ENCODE measurements at regions not wholly inside any gene's neighbourhood (a gene's known extent, or its start where the extent isn't known, plus 50 kb on each side); places are given as distances from the start of the nearest gene placed in this dataset.

GRCh38 chr17:74098136-74099024 is 105.1 kb upstream of the RPL38 start:
- H3K27ac ChIP-seq, result no peak overlapping the region
- no peaks in the 10 kb centered on the region for H3K36me3 ChIP-seq
- no peak for ATAC-seq
- WGBS, 2 donors (ENCODE audit: low coverage in 1 of 2), result 87 to 89% methylated on average over 5 to 15 of the region's 15 CpGs
- H3K4me3 ChIP-seq, result no peak overlapping the region
- peaks cover 54% of the 10 kb centered on the region for H3K27me3 ChIP-seq
- H3K9me3 ChIP-seq, result peaks cover 0 to 1% (median 0%) of the 10 kb centered on the region in 3 donors
- TF ChIP-seq EP300 (IDR thresholded peaks at IDR 0.05), result no peak
- no peak for TF ChIP-seq POLR2A (IDR thresholded peaks at IDR 0.05)
- no peak for TF ChIP-seq POLR2AphosphoS5 (IDR thresholded peaks at IDR 0.05)
- TF ChIP-seq, protein P1, sequence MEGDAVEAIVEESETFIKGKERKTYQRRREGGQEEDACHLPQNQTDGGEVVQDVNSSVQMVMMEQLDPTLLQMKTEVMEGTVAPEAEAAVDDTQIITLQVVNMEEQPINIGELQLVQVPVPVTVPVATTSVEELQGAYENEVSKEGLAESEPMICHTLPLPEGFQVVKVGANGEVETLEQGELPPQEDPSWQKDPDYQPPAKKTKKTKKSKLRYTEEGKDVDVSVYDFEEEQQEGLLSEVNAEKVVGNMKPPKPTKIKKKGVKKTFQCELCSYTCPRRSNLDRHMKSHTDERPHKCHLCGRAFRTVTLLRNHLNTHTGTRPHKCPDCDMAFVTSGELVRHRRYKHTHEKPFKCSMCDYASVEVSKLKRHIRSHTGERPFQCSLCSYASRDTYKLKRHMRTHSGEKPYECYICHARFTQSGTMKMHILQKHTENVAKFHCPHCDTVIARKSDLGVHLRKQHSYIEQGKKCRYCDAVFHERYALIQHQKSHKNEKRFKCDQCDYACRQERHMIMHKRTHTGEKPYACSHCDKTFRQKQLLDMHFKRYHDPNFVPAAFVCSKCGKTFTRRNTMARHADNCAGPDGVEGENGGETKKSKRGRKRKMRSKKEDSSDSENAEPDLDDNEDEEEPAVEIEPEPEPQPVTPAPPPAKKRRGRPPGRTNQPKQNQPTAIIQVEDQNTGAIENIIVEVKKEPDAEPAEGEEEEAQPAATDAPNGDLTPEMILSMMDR (IDR thresholded peaks at IDR 0.05), result no peak
- H3K4me1 ChIP-seq, result no peaks in the 10 kb centered on the region

GRCh38 chr17:74099442-74100340 is 103.8 kb upstream of the RPL38 start:
- no peaks in the 10 kb centered on the region for H3K36me3 ChIP-seq
- TF ChIP-seq, protein P1 (IDR thresholded peaks at IDR 0.05), result no peak
- no peak for TF ChIP-seq POLR2AphosphoS5 (IDR thresholded peaks at IDR 0.05)
- TF ChIP-seq EP300 (IDR thresholded peaks at IDR 0.05), result no peak
- no peak for TF ChIP-seq POLR2A (IDR thresholded peaks at IDR 0.05)
- ATAC-seq, result no peak
- no peaks in the 10 kb centered on the region for H3K9me3 ChIP-seq
- H3K27me3 ChIP-seq, result peaks cover 64% of the 10 kb centered on the region
- no peak overlapping the region for H3K27ac ChIP-seq
- no peak overlapping the region for H3K4me3 ChIP-seq
- WGBS, 2 donors (ENCODE audit: low coverage in 1 of 2), result 55 to 58% methylated on average over 5 to 11 of the region's 16 CpGs
- no peaks in the 10 kb centered on the region for H3K4me1 ChIP-seq

- Histone ChIP-seq H3K9me3 (no peaks in the 10 kb centered on the region), H3K27me3 (peaks cover 94% of the 10 kb centered on the region), H3K4me3 (no peak overlapping the region), H3K36me3 (no peaks in the 10 kb centered on the region), H3K27ac (no peak overlapping the region), H3K4me1 (no peaks in the 10 kb centered on the region)
- ATAC-seq, result no peak
- WGBS, 2 donors (ENCODE audit: low coverage in 1 of 2), result 33 to 75% methylated on average over 1 to 2 of the region's 5 CpGs
- TF ChIP-seq EP300 (IDR thresholded peaks at IDR 0.05) (no peak), POLR2A (IDR thresholded peaks at IDR 0.05) (no peak), POLR2AphosphoS5 (IDR thresholded peaks at IDR 0.05) (no peak)
- TF ChIP-seq, protein P1 (IDR thresholded peaks at IDR 0.05), result no peak
Measured at GRCh38 chr17:74104921-74105320, 98.6 kb upstream of the RPL38 start.

GRCh38 chr17:74107107-74107506 is 96.4 kb upstream of the RPL38 start:
- ATAC-seq, result no peak
- WGBS, 2 donors (ENCODE audit: low coverage in 1 of 2), result 92 to 100% methylated on average over 1 to 14 of the region's 15 CpGs
- no peaks in the 10 kb centered on the region for H3K4me1 ChIP-seq
- no peaks in the 10 kb centered on the region for H3K36me3 ChIP-seq
- H3K4me3 ChIP-seq, result no peak overlapping the region
- no peak for TF ChIP-seq POLR2AphosphoS5 (IDR thresholded peaks at IDR 0.05)
- peaks cover 93% of the 10 kb centered on the region for H3K27me3 ChIP-seq
- no peak overlapping the region for H3K27ac ChIP-seq
- H3K9me3 ChIP-seq, result no peaks in the 10 kb centered on the region

DNA sequence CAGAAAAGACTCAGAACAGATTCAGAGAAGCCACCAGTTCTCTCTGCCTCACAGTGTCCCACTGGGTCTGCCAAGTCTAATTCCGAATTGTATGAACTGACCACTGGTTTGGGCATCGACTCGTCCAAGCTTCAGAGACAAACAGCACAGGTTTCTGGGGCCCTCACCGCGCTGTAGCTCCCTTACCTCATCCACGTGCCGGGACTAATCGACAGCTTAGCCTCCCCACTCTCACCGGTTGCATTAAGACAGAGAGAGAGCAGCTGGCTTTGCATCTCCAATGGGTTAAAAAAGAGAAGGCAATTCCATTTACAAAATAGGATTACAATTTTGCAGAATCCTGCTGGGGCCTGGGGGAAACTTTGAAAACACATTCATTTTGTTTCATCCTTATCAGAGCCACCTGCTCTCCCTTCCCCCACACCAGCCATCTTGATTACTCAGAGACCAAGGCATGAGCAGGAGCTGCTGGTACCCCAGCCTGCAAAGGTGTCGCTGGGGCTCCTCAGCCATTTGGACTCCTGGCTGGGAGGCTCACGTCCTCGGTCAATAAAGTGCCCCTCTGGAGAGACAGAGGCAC is 95.3 kb upstream of the RPL38 start:
- Histone ChIP-seq H3K27ac (no peak overlapping the region), H3K4me1 (no peaks in the 10 kb centered on the region), H3K4me3 (no peak overlapping the region), H3K27me3 (peaks cover 85% of the 10 kb centered on the region), H3K36me3 (no peaks in the 10 kb centered on the region), H3K9me3 (no peaks in the 10 kb centered on the region)
- no peak for TF ChIP-seq POLR2AphosphoS5 (IDR thresholded peaks at IDR 0.05)
- TF ChIP-seq, protein P1 (IDR thresholded peaks at IDR 0.05), result no peak
- no peak for TF ChIP-seq EP300 (IDR thresholded peaks at IDR 0.05)
- TF ChIP-seq POLR2A (IDR thresholded peaks at IDR 0.05), result no peak
- no peak for ATAC-seq
- WGBS, 2 donors (ENCODE audit: low coverage in 1 of 2), result 28% methylated on average over 3 of the region's 12 CpGs; no CpG with 5 or more reads in 1 of the 2 donors
